CD4-positive, alpha-beta T cell (primary cell): ENCODE measurements at regions not wholly inside any gene's neighbourhood (a gene's known extent, or its start where the extent isn't known, plus 50 kb on each side); places are given as distances from the start of the nearest gene placed in this dataset.
"Not testable (repeated sequence)": the region's sequence is repeated elsewhere in the genome, so short reads cannot be mapped to it uniquely, and the experiment has no call there.

Experiments
- ATAC-seq: fragments of 200-7000 bp; cut with Tn5 transposase; one replicate; pipeline ENCODE4 v1.10.0; 2022; ENCODE audit warnings: mild to moderate bottlenecking; ENCODE audit not compliant: poor library complexity
- CTCF ChIA-PET: fragments of 350-600 bp; sonication (Branson Sonifier 250); formaldehyde crosslinking; loops from one replicate; lab custom pipeline; 2021; ENCODE audit warnings: antibody characterized with exemption, inconsistent platforms; lab: Charles Lee
- POLR2A ChIA-PET: fragments of 350-600 bp; sonication (Branson Sonifier 250); formaldehyde crosslinking; loops from one replicate; lab custom pipeline; 2021; ENCODE audit warnings: antibody characterized with exemption, inconsistent platforms; lab: Charles Lee
- DNase-seq, 14 experiments: peaks; one replicate each; pipeline ENCODE4 v3.0.0-alpha.2; 2013 to 2020; ENCODE audit warnings: mixed read lengths in 2 of 14
- H3K27ac ChIP-seq, 2 donors: one replicate each; pipeline versions ENCODE4 v1.5.1 to v1.7.0; 2013; ENCODE audit warnings: low read length in 2 of 2, low read depth in 1 of 2, mild to moderate bottlenecking in 1 of 2
- H3K27me3 ChIP-seq, 2 experiments: 1 replicate in 1 of 2; 2 replicates in 1 of 2; pipeline versions ENCODE4 v1.6.1 to v1.7.0; 2013; ENCODE audit warnings: low read length in 2 of 2, control low read depth in 1 of 2, mild to moderate bottlenecking in 1 of 2, moderate library complexity in 1 of 2; ENCODE audit not compliant: insufficient read depth in 2 of 2, control insufficient read depth in 1 of 2
- H3K36me3 ChIP-seq: one replicate; pipeline ENCODE4 v1.6.1; 2013; ENCODE audit warnings: low read length, control low read depth; ENCODE audit not compliant: insufficient read depth
- H3K4me1 ChIP-seq: one replicate; pipeline ENCODE4 v1.6.1; 2013; ENCODE audit warnings: low read length, control low read depth; ENCODE audit not compliant: insufficient read depth
- H3K4me3 ChIP-seq: one replicate; pipeline ENCODE4 v1.5.1; 2013; ENCODE audit warnings: mild to moderate bottlenecking, low read length, moderate library complexity
- H3K9me3 ChIP-seq, 2 experiments: 1 replicate in 1 of 2; 2 replicates in 1 of 2; pipeline versions ENCODE4 v1.6.1 to v1.7.0; 2013; ENCODE audit warnings: low read length in 2 of 2, mild to moderate bottlenecking in 2 of 2, control low read depth in 1 of 2, moderate library complexity in 1 of 2; ENCODE audit not compliant: control insufficient read depth in 1 of 2, insufficient read depth in 1 of 2
- H3K27ac Mint-ChIP-seq: one replicate; pipeline ENCODE4 v1.8.0; 2020; ENCODE audit warnings: mixed read lengths
- H3K27me3 Mint-ChIP-seq: one replicate; pipeline ENCODE4 v1.8.0; 2021; ENCODE audit warnings: mixed read lengths
- H3K36me3 Mint-ChIP-seq: one replicate; pipeline ENCODE4 v1.8.0; 2021; ENCODE audit warnings: low read depth, mixed read lengths
- H3K4me1 Mint-ChIP-seq: one replicate; pipeline ENCODE4 v1.8.0; 2021; ENCODE audit warnings: low read depth, mixed read lengths
- H3K4me3 Mint-ChIP-seq: one replicate; pipeline ENCODE4 v1.8.0; 2020; ENCODE audit warnings: mild to moderate bottlenecking, mixed read lengths
- H3K9me3 Mint-ChIP-seq: one replicate; pipeline ENCODE4 v1.8.0; 2020; ENCODE audit warnings: mixed read lengths
- intact Hi-C, 2 experiments: fragments of 100-400 bp; cut with DNase I in 1 of 2; cut with micrococcal nuclease in 1 of 2; formaldehyde crosslinking; loops; one replicate each; pipeline versions ENCODE4 v1.15.1 to v1.9.0; 2023 to 2025; cut with DNase I, micrococcal nuclease
- TF ChIP-seq, protein P1 (sequence below): fragments of 200-600 bp; IDR thresholded peaks from one replicate; pipeline ENCODE4 v1.8.0; 2022; ENCODE audit warnings: antibody characterized with exemption, mild to moderate bottlenecking

DNA sequence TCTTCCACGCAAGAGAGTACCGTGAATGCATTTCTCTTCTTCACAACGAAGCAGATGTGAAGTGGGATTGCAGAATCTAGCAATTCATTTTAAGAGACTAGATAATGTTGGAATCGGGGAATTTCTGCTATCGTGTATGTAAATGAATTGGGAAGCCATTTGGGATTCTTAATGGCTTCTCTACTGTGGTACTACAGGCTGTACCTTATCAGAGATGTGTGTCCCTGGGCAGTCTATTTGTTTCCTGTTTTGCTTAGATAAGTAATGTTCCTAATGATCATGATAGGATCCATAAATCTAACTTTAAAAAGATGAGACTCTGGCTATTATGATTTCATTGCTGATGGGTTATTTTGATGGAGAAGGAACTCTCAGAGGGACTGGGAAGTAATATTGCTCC lies 320.6 kb downstream of the REEP3 start:
- no peaks in the 10 kb centered on the region for H3K9me3 ChIP-seq
- H3K27ac ChIP-seq: no peak overlapping the region
- no peak overlapping the region for H3K4me3 Mint-ChIP-seq
- intact Hi-C loops: no loop called here
- H3K36me3 Mint-ChIP-seq: no peaks in the 10 kb centered on the region
- H3K36me3 ChIP-seq: no peaks in the 10 kb centered on the region
- CTCF ChIA-PET: no interaction called here
- no peaks in the 10 kb centered on the region for H3K9me3 Mint-ChIP-seq
- H3K27me3 ChIP-seq: peaks cover 0 to 4% of the 10 kb centered on the region in 2 experiments
- ATAC-seq (no peak), DNase-seq (no peak)
- no peak overlapping the region for H3K27ac Mint-ChIP-seq
- POLR2A ChIA-PET: no interaction called here
- H3K27me3 Mint-ChIP-seq: peaks cover 31% of the 10 kb centered on the region
- no peak overlapping the region for H3K4me3 ChIP-seq
- TF ChIP-seq, protein P1, sequence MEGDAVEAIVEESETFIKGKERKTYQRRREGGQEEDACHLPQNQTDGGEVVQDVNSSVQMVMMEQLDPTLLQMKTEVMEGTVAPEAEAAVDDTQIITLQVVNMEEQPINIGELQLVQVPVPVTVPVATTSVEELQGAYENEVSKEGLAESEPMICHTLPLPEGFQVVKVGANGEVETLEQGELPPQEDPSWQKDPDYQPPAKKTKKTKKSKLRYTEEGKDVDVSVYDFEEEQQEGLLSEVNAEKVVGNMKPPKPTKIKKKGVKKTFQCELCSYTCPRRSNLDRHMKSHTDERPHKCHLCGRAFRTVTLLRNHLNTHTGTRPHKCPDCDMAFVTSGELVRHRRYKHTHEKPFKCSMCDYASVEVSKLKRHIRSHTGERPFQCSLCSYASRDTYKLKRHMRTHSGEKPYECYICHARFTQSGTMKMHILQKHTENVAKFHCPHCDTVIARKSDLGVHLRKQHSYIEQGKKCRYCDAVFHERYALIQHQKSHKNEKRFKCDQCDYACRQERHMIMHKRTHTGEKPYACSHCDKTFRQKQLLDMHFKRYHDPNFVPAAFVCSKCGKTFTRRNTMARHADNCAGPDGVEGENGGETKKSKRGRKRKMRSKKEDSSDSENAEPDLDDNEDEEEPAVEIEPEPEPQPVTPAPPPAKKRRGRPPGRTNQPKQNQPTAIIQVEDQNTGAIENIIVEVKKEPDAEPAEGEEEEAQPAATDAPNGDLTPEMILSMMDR: no peak
- H3K4me1 Mint-ChIP-seq: no peaks in the 10 kb centered on the region
- no peaks in the 10 kb centered on the region for H3K4me1 ChIP-seq

DNA sequence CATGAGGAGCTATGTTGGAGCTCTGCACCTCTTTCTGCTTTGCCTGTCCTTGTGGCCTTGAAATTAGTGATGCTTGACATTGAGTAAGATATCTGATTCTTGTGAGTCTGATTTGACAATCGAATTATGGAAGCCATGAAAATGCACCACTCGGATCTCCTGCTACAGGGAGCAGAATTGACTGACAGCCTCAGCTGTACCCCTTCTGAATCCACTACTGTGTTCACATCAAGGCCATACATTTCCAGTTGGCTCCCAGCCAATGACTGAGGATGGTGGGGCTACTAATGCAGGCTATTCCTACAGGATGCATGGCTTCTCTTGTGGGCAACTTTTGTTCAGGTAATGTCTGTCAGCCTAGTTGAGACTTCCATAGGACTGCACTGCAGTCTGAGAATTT lies 321.9 kb downstream of the REEP3 start:
- POLR2A ChIA-PET: no interaction called here

DNA sequence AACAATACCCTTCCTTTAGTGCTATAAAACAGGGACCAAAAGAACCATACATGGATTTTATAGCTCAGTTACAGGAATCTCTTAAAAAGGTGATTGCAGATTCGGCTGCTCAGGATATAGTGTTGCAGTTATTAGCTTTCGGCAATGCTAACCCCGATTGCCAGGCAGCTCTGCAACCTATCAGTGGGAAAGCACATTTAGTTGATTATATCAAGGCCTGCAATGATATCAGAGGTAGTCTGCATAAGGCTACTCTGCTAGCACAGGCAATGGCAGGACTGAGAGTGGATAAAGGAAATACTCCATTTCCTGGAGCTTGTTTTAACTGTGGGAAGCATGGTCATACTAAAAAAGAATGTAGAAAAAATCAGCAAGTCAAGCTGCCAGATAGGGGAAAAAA lies 327.7 kb downstream of the REEP3 start:
- H3K27me3 Mint-ChIP-seq: peaks cover 12% of the 10 kb centered on the region
- H3K36me3 ChIP-seq, DNase-seq, H3K9me3 ChIP-seq, H3K27me3 ChIP-seq, H3K27ac ChIP-seq, ATAC-seq, POLR2A ChIA-PET, H3K4me1 Mint-ChIP-seq, H3K27ac Mint-ChIP-seq, H3K4me3 Mint-ChIP-seq, H3K36me3 Mint-ChIP-seq, CTCF ChIA-PET, intact Hi-C loops, H3K4me1 ChIP-seq, H3K4me3 ChIP-seq, H3K9me3 Mint-ChIP-seq: not testable (repeated sequence)

More for the DNA sequence above, 321.9 kb downstream of the REEP3 start:
- H3K27me3 Mint-ChIP-seq: peaks cover 28% of the 10 kb centered on the region
- H3K4me1 ChIP-seq: no peaks in the 10 kb centered on the region
- ATAC-seq (no peak), DNase-seq (no peak)
- H3K4me3 Mint-ChIP-seq: no peak overlapping the region
- no peak overlapping the region for H3K4me3 ChIP-seq
- CTCF ChIA-PET: no interaction called here
- no peaks in the 10 kb centered on the region for H3K4me1 Mint-ChIP-seq
- no peaks in the 10 kb centered on the region for H3K9me3 ChIP-seq
- H3K36me3 Mint-ChIP-seq: no peaks in the 10 kb centered on the region
- no peaks in the 10 kb centered on the region for H3K9me3 Mint-ChIP-seq
- intact Hi-C loops: no loop called here
- H3K27me3 ChIP-seq: peaks cover 0 to 4% of the 10 kb centered on the region in 2 experiments
- TF ChIP-seq, protein P1: no peak
- no peak overlapping the region for H3K27ac Mint-ChIP-seq
- H3K36me3 ChIP-seq: no peaks in the 10 kb centered on the region
- no peak overlapping the region for H3K27ac ChIP-seq

DNA sequence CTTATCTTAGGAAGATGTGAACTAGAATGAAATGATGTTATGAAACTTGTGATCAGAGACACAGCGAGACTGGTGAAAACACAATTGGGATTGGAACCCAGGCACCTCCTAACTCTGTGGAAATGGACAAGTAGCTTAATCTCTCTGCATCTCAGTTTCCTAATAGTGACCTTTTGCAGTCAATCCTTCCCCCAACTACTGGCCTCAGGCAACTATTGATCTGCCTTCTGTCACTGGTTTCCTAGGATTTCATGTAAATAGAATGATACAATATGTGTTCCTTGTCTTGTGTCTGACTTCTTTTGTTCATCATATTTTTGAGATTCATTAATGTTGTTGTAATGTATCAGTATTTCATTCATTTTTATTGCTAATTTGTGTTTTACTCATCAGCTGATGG lies 341.7 kb downstream of the REEP3 start:
- no peak overlapping the region for H3K4me3 Mint-ChIP-seq
- POLR2A ChIA-PET: no interaction called here
- no peak overlapping the region for H3K27ac ChIP-seq
- H3K27me3 Mint-ChIP-seq: peaks cover 66% of the 10 kb centered on the region
- DNase-seq: no peak
- peaks cover under 1% of the 10 kb centered on the region for H3K9me3 Mint-ChIP-seq
- H3K36me3 Mint-ChIP-seq: no peaks in the 10 kb centered on the region
- CTCF ChIA-PET: no interaction called here
- H3K27ac Mint-ChIP-seq: no peak overlapping the region
- H3K9me3 ChIP-seq: no peaks in the 10 kb centered on the region
- no peak for ATAC-seq
- intact Hi-C loops: loop anchor here in 1 of 2 experiments (10.0 kb wide), 1 partner anchor 1748 kb away; no protein-coding TSS in a partner anchor
- peaks cover 13% of the 10 kb centered on the region for H3K4me1 Mint-ChIP-seq
- TF ChIP-seq, protein P1: no peak
- H3K4me1 ChIP-seq: peaks cover 8% of the 10 kb centered on the region
- H3K4me3 ChIP-seq: no peak overlapping the region
- H3K36me3 ChIP-seq: no peaks in the 10 kb centered on the region
- peaks cover 21 to 38% of the 10 kb centered on the region in 2 experiments for H3K27me3 ChIP-seq
